ENCODE measurements at regions not wholly inside any gene's neighbourhood (a gene's known extent, or its start where the extent isn't known, plus 50 kb on each side); places are given as distances from the start of the nearest gene placed in this dataset.

- Mint-ChIP-seq H3K27ac (no peak overlapping the region), H3K36me3 (ENCODE audit: low read depth) (no peaks in the 10 kb centered on the region), H3K4me3 (no peak overlapping the region), H3K4me1 (no peaks in the 10 kb centered on the region), H3K27me3 (ENCODE audit: low read depth, poor library complexity) (peaks cover 7% of the 10 kb centered on the region), H3K9me3 (no peaks in the 10 kb centered on the region)
- no peak for DNase-seq
- TF ChIP-seq CTCF (IDR thresholded peaks at IDR 0.05), result no peak
These were observed 143.4 kb downstream of the AREG start for GRCh38 chr4:74588350-74588749.

GRCh38 chr4:74590476-74590875, 145.5 kb downstream of the AREG start:
- H3K4me1 Mint-ChIP-seq, result no peaks in the 10 kb centered on the region
- H3K36me3 Mint-ChIP-seq (ENCODE audit: low read depth), result no peaks in the 10 kb centered on the region
- no peak for TF ChIP-seq CTCF (IDR thresholded peaks at IDR 0.05)
- H3K27me3 Mint-ChIP-seq (ENCODE audit: low read depth, poor library complexity), result peaks cover 7% of the 10 kb centered on the region
- no peak overlapping the region for H3K27ac Mint-ChIP-seq
- no peak for DNase-seq
- no peak overlapping the region for H3K4me3 Mint-ChIP-seq
- H3K9me3 Mint-ChIP-seq, result peaks cover 1% of the 10 kb centered on the region

GRCh38 chr4:74598611-74599325, 153.8 kb downstream of the AREG start:
- Mint-ChIP-seq H3K27ac (no peak overlapping the region), H3K4me1 (no peaks in the 10 kb centered on the region), H3K9me3 (peaks cover 24% of the 10 kb centered on the region), H3K4me3 (no peak overlapping the region), H3K27me3 (ENCODE audit: low read depth, poor library complexity) (no peaks in the 10 kb centered on the region), H3K36me3 (ENCODE audit: low read depth) (no peaks in the 10 kb centered on the region)
- no peak for DNase-seq
- TF ChIP-seq CTCF (IDR thresholded peaks at IDR 0.05), result no peak

GRCh38 chr4:74603186-74603585, 158.2 kb downstream of the AREG start:
- Mint-ChIP-seq H3K36me3 (ENCODE audit: low read depth) (no peaks in the 10 kb centered on the region), H3K4me1 (no peaks in the 10 kb centered on the region), H3K27ac (no peak overlapping the region), H3K9me3 (peaks cover under 1% of the 10 kb centered on the region), H3K4me3 (no peak overlapping the region), H3K27me3 (ENCODE audit: low read depth, poor library complexity) (no peaks in the 10 kb centered on the region)
- no peak for TF ChIP-seq CTCF (IDR thresholded peaks at IDR 0.05)
- no peak for DNase-seq

- H3K27ac Mint-ChIP-seq, result no peak overlapping the region
- no peak for DNase-seq
- H3K27me3 Mint-ChIP-seq (ENCODE audit: low read depth, poor library complexity), result peaks cover 3% of the 10 kb centered on the region
- no peaks in the 10 kb centered on the region for H3K9me3 Mint-ChIP-seq
- no peak overlapping the region for H3K4me3 Mint-ChIP-seq
- no peaks in the 10 kb centered on the region for H3K36me3 Mint-ChIP-seq (ENCODE audit: low read depth)
- no peak for TF ChIP-seq CTCF (IDR thresholded peaks at IDR 0.05)
- H3K4me1 Mint-ChIP-seq, result no peaks in the 10 kb centered on the region
These were observed 163.4 kb downstream of the AREG start for GRCh38 chr4:74608151-74608949.
